Glutamatergic neuron (in vitro differentiated cells): ENCODE measurements at regions not wholly inside any gene's neighbourhood (a gene's known extent, or its start where the extent isn't known, plus 50 kb on each side); places are given as distances from the start of the nearest gene placed in this dataset.

ENCODE experiments used
- DNase-seq: peaks from one replicate; pipeline ENCODE4 v3.0.0; 2022
- H3K27ac Mint-ChIP-seq: one replicate; pipeline ENCODE4 v1.8.0; 2020; ENCODE audit warnings: mild to moderate bottlenecking, mixed read lengths, inconsistent platforms; ENCODE audit not compliant: unreplicated experiment
- H3K27me3 Mint-ChIP-seq: one replicate; pipeline ENCODE4 v1.8.0; 2020; ENCODE audit warnings: mild to moderate bottlenecking, moderate library complexity, mixed read lengths, inconsistent platforms; ENCODE audit not compliant: unreplicated experiment
- H3K36me3 Mint-ChIP-seq: one replicate; pipeline ENCODE4 v1.8.0; 2020; ENCODE audit warnings: mild to moderate bottlenecking, mixed read lengths, inconsistent platforms; ENCODE audit not compliant: unreplicated experiment
- H3K4me1 Mint-ChIP-seq: one replicate; pipeline ENCODE4 v1.8.0; 2020; ENCODE audit warnings: mild to moderate bottlenecking, low read depth, mixed read lengths, inconsistent platforms; ENCODE audit not compliant: unreplicated experiment
- H3K4me3 Mint-ChIP-seq: one replicate; pipeline ENCODE4 v1.8.0; 2020; ENCODE audit warnings: mild to moderate bottlenecking, mixed read lengths, inconsistent platforms; ENCODE audit not compliant: unreplicated experiment
- H3K9me3 Mint-ChIP-seq: one replicate; pipeline ENCODE4 v1.8.0; 2020; ENCODE audit warnings: mild to moderate bottlenecking, moderate library complexity, mixed read lengths, inconsistent platforms; ENCODE audit not compliant: unreplicated experiment
- CTCF ChIP-seq: fragments of 200-600 bp; sonication (generic); IDR thresholded peaks from one replicate; pipeline ENCODE4 v1.5.0; 2021; ENCODE audit not compliant: partially characterized antibody, unreplicated experiment

DNA sequence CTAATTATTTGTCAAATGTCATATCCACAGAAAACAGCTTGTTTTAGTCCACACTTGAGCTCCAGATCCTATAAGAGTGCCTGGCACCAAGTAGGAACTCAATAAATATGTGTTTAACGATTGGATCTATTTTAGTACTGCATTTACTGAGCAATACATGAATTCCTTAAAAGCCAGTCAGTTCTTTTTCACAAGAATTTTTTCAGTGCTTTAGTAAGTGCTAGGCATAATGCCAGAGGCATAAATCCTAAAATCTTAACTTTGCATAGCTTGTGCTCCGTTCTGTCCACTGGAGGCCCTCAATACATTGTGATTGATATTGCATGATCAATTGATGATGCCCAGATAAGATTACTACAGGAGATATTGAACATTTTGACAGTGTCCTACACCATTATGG is 67.3 kb upstream of the PCSK5 start:
- TF ChIP-seq CTCF, result no peak
- Mint-ChIP-seq H3K36me3 (peaks cover 9% of the 10 kb centered on the region), H3K4me1 (no peaks in the 10 kb centered on the region), H3K4me3 (no peak overlapping the region), H3K27ac (no peak overlapping the region), H3K27me3 (peaks cover 1% of the 10 kb centered on the region), H3K9me3 (peaks cover 1% of the 10 kb centered on the region)
- DNase-seq, result no peak

DNA sequence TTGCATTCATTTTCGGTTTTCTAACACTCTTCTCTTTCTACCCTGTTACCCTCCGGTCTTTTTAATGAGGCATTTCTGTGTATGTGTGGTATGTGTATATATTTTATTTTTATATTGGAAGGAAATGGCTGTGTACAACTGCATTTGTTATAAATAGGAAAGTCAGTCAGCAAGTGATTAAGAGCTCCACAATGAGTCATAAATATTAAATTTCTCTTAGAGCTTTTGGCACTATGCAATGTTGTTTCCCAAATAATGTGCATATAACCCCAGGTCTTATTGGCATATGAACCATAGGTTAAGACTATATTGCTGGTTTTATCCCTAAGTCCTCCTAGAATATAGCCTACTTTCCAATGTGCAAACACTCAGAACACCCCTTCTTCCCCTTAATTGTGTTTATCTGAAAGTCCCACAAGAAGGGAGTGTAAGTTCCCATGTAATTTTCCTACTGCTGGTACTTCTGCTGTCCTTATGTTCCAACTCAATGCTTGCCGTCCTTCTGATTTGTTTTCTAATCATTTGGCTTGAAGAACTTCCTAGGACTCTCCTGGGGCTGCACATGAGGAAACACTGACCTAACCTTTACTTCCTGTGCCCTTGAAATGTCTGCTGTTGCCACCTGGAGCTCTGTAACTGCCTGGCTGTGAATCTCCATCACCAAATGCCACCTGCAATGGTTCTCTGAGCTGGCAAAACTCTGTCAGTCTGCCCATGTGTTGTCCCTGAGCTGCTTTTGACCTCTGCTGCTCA is 65.5 kb upstream of the PCSK5 start:
- no peak overlapping the region for H3K27ac Mint-ChIP-seq

DNA sequence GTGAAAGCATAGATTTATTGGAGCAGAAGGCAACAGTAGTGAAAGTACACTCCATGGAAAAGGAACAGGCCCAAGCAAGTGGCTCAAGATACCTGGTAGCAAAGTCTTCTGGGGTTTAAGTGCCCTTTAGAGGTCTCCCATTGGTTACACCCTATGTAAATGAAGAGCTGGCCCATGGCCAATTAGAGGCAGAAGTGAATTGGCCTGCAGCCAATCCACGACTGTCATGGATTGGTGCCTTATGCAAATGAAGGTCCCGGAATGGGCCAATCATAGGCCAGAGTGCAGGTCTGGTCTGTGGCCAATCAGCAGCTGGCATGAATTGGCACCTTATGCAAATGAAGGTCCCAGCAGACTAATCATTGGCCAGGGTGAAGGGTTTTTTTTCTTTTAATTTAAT is 64.2 kb upstream of the PCSK5 start:
- no peak for DNase-seq
- H3K27me3 Mint-ChIP-seq, result peaks cover 1% of the 10 kb centered on the region
- no peaks in the 10 kb centered on the region for H3K4me1 Mint-ChIP-seq
- no peak overlapping the region for H3K27ac Mint-ChIP-seq
- TF ChIP-seq CTCF, result no peak
- H3K36me3 Mint-ChIP-seq, result no peaks in the 10 kb centered on the region
- no peak overlapping the region for H3K4me3 Mint-ChIP-seq
- H3K9me3 Mint-ChIP-seq, result peaks cover 4% of the 10 kb centered on the region

More for the DNA sequence above, 65.5 kb upstream of the PCSK5 start:
- Mint-ChIP-seq H3K27me3 (peaks cover 1% of the 10 kb centered on the region), H3K4me3 (no peak overlapping the region), H3K36me3 (no peaks in the 10 kb centered on the region), H3K9me3 (peaks cover 4% of the 10 kb centered on the region), H3K4me1 (no peaks in the 10 kb centered on the region)
- TF ChIP-seq CTCF, result no peak
- no peak for DNase-seq

- H3K9me3 Mint-ChIP-seq, result peaks cover 2% of the 10 kb centered on the region
- no peak overlapping the region for H3K27ac Mint-ChIP-seq
- no peak for TF ChIP-seq CTCF
- no peaks in the 10 kb centered on the region for H3K4me1 Mint-ChIP-seq
- no peak overlapping the region for H3K4me3 Mint-ChIP-seq
- peaks cover 1% of the 10 kb centered on the region for H3K27me3 Mint-ChIP-seq
- DNase-seq, result no peak
- no peaks in the 10 kb centered on the region for H3K36me3 Mint-ChIP-seq
Measured at GRCh38 chr9:75830303-75830702, 60.2 kb upstream of the PCSK5 start.

- H3K4me1 Mint-ChIP-seq, result no peaks in the 10 kb centered on the region
- H3K9me3 Mint-ChIP-seq, result peaks cover under 1% of the 10 kb centered on the region
- TF ChIP-seq CTCF, result no peak
- peaks cover 2% of the 10 kb centered on the region for H3K27me3 Mint-ChIP-seq
- H3K27ac Mint-ChIP-seq, result no peak overlapping the region
- no peaks in the 10 kb centered on the region for H3K36me3 Mint-ChIP-seq
- H3K4me3 Mint-ChIP-seq, result no peak overlapping the region
- no peak for DNase-seq
Measured at GRCh38 chr9:75833778-75834177, 56.7 kb upstream of the PCSK5 start.
